ENCODE measurements at regions not wholly inside any gene's neighbourhood (a gene's known extent, or its start where the extent isn't known, plus 50 kb on each side); places are given as distances from the start of the nearest gene placed in this dataset.

DNA sequence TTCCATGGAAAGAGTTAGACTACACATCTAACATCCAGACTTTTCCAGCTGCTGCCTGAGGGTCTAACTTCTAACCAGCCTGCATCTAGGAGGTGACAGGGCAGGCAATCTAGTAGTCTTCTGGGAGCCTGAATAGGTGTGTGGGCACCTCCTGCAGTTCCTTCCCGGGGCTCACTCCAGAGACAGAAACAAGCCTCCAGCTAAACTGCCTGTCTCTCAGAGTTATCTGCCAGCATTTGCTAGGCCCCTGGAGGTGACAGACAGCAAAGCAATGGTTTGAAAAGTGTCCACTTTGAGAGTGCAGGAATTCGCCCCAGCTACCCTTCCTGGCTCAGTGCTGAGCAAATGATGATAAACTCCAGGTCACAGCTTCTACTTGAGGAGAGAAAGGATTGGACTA, 240.5 kb upstream of the PRSS16 start:
- TF ChIP-seq, protein P1, sequence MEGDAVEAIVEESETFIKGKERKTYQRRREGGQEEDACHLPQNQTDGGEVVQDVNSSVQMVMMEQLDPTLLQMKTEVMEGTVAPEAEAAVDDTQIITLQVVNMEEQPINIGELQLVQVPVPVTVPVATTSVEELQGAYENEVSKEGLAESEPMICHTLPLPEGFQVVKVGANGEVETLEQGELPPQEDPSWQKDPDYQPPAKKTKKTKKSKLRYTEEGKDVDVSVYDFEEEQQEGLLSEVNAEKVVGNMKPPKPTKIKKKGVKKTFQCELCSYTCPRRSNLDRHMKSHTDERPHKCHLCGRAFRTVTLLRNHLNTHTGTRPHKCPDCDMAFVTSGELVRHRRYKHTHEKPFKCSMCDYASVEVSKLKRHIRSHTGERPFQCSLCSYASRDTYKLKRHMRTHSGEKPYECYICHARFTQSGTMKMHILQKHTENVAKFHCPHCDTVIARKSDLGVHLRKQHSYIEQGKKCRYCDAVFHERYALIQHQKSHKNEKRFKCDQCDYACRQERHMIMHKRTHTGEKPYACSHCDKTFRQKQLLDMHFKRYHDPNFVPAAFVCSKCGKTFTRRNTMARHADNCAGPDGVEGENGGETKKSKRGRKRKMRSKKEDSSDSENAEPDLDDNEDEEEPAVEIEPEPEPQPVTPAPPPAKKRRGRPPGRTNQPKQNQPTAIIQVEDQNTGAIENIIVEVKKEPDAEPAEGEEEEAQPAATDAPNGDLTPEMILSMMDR (conservative IDR thresholded peaks at IDR 0.05): no peak
- TF ChIP-seq ZFX (IDR thresholded peaks at IDR 0.05): no peak

Measured in C4-2B (cell line).